NCI-H2081 treated with DMSO at 0.1 percent for 48 hours (cell line): ENCODE measurements at regions not wholly inside any gene's neighbourhood (a gene's known extent, or its start where the extent isn't known, plus 50 kb on each side); places are given as distances from the start of the nearest gene placed in this dataset.

Experiments
- DNase-seq: peaks from one replicate; lab custom pipeline; 2025; lab: John Stamatoyannopoulos, UW

DNA sequence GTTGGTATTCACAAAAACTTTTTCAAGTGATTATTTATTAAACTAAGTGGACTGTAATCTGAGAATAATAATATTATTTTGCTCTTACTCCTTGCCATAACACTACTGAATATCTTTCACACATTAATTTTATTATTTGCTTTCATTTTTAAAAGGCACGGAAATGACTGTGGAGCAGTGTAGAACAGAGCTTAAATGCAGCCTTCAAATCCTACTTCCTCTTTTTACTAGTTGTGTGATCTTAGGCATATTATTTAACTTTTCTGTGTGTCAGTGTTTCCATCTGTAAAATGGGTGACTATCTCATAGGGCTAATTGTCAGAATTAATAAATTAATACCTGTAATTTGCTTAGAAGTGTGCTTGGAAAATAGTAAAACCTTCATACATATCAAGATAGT lies 55.5 kb upstream of the SLC8A1 start:
- DNase-seq = no peak

DNA sequence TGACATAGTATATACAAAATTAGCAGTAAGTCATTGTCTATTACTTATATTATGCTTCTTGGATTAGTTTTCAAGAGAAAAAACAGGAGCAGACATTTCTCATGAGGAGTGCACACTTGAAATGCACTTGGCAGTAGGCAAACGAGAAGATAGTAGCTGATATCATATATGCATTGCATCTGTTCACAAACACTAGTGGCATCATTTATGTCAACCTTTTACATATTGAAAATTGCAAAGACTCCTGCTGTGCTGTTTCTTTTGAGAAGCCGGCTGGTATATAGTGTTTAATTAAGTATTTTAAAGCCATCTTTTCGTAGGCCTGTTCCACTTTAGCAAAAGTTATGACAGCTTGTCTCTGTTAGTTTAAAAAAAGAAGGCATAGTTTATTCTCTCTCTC lies 58.4 kb upstream of the SLC8A1 start:
- DNase-seq = no peak

DNA sequence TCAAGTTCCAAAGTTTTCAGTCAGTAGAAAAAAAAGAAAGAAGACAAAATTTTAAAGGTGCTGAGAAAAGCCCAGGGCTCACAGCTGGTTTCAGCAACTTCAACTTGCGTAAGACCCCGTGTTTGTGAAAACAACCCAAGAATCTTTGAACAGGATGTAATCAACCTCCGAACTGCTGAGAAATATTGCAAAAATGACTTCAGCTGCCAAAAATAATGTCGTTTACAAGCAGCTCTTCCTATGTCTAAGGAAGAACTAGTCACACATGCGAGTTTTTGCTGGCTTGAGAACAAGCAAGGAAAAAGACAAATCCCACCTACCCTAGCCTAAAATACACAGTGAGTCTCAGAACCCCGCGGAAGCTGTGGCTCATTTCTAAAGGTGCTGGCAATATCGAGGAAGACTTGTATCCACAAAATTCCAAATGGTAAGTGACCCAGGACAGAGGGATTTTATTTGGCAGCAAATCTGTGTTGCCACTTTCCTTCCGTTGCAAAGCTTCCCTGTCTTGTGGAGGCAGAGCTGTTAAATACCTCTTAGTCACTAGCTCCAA lies 59.8 kb upstream of the SLC8A1 start:
- DNase-seq = no peak

DNA sequence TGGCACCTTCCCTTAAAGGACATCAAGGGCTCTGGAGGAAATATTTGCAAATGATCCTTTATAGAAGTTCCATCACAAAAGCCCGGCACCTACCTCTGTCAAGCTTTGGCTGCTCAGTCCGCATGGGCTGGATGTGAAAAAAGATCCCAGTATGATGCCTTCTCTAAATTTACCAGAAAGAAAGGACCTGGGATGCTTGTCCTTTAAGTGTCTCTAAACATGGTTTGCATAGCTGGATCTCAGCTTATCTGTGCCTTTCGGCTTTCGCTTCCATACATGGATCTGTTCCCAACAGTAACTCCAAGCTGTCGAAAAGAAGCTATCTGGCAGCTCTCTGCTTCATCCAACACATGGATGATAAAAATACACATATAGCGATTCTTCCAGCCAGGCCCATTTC lies 60.4 kb upstream of the SLC8A1 start:
- no peak for DNase-seq

DNA sequence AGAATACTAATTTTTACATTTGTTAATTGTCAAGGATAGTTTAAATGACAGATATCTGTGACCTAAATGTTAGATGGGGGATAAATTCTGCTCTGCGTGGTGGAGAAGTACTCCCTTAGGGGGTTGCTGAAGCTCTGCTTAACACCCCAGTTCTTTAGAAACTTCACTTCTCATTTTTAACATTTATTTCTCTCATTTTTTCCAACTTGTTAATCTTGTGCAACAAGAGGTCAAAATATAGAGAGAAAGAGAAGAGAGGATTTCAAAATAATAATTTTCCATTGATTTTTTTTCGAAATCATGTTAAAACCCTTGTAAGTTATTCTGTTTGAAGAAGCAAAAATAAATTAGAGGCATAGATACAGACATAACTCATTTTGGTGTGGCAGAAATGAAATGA lies 61.3 kb upstream of the SLC8A1 start:
- DNase-seq = no peak

DNA sequence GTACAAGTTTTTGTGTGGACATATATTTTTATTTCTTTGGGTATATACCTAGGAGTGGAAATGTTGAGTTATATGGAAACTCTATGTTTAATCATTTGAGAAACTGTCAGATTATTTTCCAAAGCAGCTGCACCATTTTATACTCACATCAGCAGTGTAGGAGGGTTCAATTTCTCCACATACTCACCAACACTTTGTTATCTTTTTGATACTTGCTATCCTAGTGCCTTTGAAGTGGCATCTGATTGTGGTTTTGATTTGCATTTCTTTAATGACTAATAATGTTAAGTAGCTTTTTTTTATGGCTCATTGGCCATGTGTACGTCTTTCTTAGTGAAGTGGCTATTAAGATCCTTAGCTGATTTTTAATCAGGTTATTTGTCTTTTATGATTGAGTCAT lies 64.7 kb upstream of the SLC8A1 start:
- DNase-seq = no peak

DNA sequence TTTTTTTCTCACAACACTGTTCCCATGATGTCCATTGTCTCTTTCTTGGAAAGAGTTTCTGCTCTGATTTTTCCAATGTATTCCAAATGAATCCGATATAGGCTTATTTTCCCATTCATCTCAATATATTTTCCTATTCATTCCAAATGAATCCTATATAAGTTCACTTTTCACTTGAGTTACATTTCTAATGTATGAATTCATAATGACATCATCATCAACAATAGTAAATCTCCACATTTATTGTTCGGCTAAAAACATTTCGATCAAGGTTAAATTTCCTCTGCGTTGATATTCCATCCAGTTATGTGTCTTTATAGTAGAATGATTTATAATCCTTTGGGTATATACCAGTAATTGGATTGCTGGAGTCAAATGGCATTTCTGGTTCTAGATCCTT lies 76.7 kb upstream of the SLC8A1 start:
- DNase-seq = no peak

DNA sequence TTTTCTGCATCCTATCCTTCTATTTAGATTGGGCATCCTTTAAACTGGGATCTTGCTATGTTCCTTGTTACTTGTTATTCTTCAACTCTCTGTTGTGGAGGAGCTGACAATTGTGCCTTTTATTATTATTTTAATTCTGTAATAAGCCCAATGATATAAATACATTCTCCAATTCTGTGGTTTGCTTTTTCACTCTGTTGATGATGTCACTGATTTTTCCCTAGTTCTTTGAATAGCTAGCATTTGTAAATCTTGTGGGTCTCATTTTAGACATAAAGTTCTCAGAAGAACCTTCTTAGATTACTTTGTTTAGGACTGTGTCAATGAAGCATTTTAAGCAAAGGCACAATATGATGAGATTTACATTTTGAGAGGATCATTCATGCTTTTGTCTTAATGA lies 79.5 kb upstream of the SLC8A1 start:
- DNase-seq = no peak

DNA sequence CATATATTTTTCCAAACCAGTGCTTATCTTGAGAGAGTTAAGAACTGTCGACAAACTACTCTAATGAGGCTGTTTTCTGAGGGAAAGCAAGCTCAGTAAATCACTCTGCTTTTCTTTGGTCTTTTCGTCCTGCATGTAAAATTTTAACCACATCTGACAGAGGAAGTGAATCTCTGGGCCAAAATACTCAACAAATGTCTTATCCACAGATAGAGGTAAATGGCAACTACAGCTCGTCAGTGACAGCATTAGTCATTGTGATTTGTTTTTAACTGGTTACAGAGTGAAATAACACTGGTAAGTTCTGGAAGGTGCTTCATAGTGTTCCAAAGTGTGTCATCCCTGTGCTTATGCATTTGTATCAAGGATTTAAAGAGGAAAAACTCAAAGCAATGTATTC lies 82.6 kb upstream of the SLC8A1 start:
- DNase-seq = no peak

DNA sequence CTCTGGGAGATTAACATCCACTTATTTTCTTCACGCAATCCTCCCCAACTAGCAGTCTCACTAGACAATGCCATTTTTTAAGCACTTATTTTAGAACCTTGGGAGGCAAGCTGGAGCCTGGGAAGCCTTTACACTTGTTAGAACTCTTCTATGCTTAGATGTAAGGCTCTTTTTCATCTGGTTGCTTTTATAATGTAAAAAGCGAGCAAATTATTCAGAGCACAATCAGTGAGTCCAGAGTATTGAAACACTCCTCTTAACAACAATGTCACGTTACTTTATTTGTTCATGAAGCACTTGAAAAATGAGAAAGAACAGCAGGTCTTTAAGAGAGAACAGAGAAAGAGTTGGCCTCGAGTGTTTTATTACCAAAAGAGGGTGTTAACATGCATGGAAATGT lies 84.1 kb upstream of the SLC8A1 start:
- DNase-seq = no peak

DNA sequence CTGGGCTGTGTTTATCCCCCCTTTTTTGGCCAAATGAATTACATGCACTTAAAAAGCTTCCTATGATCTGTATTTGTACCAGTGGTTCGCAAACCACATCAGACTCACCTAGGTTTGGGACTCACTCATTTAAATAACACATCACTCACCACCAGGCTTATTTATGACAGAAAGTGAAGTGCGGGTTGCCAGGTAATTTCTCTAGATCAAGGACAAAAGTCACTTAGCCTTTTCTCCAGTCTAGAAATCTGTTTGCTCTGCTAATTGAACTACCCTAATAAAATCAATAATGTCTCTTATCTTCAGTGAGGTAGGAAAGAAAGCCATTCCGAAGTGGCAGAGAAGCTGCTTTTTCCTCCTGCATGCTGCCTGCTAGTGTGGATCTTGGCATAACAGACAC lies 88.1 kb upstream of the SLC8A1 start:
- DNase-seq = no peak

DNA sequence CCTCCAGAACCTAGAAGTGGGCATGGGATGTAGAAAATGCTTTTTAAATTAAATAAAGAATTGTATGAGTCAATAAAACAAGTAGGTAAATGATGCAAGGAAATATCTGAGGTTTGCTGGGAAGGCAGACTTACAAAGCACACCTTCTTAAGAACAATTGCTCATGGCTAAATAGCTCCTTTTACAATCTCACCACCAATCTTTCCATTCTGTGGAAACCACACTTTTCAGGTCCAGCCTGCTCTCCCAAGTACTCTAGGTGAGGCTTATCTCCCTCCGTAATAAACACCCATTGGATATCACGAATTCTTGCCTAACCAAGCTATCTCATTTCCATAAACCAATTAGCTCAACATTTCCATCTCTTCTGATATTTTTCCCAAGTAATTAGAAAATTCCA lies 91.5 kb upstream of the SLC8A1 start:
- DNase-seq = no peak

DNA sequence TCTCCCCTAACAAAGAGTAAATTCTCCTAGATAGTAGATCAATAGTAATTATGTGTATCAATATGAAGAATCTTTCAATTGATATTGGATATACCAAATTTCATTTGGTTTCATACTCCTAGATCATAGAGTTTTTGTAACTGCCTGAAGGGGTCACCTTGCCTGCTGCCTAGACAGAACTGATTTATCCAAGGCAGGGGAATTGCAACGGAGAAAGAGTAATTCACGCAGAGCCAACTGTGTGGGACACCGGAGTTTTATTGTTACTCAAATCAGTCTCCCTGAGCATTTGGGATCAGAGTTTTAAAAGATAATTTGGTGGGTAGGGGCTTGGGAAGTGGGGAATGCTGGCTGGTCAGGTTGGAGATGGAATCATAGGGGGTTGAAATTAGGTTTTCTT lies 92.2 kb upstream of the SLC8A1 start:
- no peak for DNase-seq

DNA sequence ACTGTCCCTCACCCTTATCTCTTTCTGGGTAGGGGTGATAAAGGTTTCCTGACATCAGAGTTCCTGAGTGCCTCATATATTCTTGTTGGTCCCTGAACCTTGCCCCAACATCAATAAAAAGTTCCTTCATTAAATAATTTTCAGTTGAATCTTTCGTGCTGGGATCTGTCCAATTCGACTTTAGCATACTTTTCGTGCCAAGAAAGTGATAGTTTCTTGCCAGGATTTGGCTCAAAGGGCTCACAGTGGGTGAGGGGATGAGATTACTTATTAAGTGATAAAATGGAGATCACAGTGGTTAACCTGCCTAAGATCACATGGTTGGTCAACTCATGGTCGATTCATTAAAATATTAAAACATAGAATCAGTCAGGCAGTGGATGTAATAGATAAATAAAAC lies 93.8 kb upstream of the SLC8A1 start:
- DNase-seq = no peak

DNA sequence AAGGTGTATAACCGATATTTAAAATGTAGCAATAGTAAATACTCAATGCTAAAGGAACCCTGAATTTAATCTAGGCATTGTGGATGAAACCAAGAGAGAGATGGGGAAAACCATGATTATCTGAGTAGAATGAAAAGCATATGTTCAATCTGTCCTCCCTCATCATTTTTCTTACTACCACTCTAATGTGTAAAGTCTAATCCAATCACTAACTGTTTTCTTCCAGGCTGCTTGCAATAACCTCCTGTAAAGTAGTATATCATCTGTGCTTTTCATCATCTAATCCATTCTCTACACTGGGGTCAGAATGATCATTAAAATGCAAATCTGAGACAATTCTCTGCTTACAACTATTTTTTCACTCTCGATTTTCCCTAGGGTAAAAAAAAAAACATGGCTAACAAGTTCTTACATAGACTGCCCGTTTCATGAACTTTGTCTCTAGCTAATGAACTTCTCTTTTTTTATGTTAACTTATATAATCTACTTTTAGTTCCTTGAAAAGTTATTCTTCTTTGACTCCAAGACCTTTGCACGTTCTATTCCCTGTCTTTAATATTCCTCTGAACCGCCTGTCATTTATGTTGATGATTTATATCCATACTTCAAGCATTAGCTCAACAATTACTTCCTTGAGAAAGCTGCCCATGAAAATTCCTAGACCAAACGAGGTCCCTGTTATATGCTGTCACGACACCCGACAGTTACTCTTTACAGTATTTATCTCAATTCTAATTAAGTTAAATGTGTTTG lies 94.7 kb upstream of the SLC8A1 start:
- no peak for DNase-seq

DNA sequence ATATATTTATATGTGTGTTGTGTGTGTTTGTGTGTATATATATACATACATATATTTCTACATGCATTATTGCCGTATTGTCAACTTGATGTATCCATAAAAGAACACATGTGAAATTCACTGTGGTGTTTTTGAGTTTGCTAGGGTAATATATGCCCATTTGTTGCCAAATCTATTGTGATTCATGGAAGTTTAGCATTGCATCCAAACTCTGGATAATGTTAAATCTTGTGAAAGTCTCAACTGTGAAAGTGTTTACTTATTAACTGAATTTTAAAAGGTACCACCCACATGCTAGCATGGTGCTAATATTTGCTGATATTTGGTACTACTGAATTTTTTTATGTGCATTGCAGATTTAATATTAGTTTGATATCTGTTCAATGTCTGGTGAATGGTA lies 96.6 kb upstream of the SLC8A1 start:
- DNase-seq = no peak

DNA sequence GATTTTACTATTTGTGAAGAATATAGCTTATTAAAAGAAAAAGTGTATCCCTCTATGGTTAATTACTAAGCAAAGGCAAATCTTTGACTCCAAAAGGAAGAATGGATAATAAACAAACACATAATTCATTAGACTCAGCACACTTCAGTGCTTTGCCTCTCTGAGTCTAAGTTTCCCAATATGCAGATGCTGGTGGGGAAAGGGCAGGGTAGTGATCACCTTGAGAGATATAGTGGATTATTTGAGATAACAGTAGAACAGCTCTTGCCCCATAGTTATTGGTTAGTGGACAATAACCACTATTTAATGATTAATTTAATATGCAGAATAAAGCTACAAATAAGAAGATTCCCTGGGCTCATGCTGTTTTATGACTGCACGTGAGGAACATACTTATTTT lies 98.2 kb upstream of the SLC8A1 start:
- DNase-seq = no peak

DNA sequence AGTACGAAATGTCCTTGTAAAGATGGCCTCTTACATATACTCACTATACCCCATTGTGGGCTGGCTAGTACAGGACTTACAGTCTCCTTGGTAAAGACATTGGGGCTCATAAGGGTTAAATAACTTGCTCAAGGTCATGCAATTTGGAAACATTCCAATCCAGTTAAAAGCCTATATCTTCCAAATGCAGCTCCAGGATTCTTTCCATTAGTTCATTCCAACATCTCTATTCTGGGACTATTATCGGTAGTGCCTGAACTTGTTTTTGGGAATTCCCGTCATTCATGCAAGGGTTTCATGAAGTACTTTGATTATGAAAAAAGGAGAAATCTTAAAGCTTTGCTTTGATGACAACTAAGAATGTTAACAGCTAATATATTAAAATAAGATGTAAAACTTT lies 99.2 kb upstream of the SLC8A1 start:
- DNase-seq = no peak

DNA sequence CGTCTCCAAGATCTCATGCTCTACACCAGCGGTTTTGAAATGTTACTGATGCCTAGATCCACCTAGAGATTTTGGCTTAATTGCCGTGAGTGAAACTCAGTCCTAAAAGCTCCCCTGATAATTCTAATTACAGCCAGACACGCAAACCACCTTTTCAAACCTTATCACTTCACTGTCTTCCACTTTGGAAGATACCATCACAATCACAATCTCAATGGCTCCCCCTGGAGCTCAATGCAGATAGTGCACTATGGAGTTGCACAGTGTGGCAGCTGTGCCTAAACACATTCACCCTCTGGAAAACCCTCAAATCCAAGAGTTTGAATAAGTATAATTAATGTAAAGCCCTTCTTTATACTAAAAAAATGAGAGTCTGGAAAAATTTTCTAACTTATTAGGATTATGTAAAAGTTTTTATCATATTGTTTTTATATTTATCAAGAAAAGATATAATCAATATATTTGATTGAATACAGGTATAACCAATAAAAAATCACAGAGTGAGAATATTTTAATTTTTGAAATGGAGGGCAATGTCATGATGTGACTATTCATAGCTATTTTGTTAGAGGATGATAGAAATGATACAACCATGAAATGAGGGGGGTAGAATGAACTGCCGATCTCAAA lies 102.9 kb upstream of the SLC8A1 start:
- peak; percentile 26 for DNase-seq

DNA sequence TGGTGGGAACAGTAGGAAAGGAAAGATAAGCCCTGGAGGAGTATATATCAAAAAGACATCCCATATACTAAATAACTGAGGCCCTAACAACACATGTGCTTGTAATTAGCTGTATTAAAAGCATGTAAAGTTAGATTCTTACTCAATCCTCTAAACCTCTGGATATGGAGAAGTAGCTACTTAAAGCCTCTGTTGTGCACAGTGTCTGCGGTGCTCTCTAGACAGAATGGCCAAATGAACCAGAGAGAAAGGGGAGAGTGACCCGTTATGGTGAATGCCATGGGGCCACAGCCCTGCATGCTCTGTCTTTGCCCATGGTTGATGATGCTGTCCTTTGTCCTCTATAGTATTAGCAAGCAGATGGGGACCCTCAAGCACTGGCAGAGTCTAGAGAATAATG lies 104.4 kb upstream of the SLC8A1 start:
- no peak for DNase-seq

DNA sequence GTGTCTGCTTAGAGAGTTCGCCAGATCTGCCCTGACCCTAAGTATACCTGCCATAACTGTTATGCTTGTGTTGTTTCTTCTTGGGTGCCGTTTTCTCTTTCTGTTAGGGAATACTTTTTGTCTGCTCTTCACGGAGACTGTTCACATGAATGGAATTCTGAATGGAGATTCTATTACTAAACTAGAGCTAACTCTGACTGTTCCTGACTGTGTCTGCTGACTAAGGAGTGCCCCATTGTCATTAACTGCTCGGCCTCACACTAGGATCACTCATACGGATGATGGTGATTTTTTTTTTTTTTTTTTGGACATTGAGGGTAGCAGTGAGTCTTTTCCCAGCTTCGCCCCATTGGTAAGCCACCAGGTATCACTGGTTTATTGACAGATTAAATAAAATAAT lies 104.8 kb upstream of the SLC8A1 start:
- DNase-seq = no peak

DNA sequence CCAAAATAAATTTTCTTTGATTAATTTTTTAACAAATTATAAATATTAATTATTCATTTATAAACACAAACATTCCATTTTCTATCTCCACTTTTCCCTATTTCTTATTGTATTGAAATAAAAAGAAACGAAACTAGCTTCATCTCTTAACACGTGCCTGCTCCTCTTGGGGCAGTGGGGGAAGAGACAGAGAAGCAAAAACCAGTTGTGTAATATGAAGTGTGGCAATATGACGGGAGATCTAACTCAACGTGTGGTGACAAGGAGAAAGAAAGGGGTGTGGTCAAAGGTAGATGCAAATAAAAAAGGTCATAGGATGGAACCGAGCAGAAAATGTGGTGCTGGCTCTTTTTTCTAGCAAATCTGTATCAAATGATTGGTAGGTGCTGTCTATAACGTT lies 106.9 kb upstream of the SLC8A1 start:
- no peak for DNase-seq

DNA sequence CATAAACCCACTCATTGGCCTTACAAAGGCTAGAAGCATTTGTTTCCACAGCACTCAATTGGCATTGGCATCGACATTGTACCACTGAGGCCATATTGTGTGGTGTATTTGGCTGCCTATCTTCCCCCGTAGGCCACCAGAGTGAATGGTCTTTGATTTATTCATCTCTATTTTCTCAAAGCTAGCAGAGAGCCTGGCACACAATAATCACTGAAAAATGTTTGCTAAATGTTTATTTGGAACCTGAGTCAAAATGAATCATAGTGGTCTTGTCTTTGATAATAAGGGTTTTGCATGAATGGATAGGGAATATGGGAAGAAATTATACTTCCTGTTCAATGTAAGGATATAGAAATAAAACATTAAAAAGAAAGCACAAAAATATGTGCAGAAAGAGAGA lies 107.3 kb upstream of the SLC8A1 start:
- no peak for DNase-seq

DNA sequence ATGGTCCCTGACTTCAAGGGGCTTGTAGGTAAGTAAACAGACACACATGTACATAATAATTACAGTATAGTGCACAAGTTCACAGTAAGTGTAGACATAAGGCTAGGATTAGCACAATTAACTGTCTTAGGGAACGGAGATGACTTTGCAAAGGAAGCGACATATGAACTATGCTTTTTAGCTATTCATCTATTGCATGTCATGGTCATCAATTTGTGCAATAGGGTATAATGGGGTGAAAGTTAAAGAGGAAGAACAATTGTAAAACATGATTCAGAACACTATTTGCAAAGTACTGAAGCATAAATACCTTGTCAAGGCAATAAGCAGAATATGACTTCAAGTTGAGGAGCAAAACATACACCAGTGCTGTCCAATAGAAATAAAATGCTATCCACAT lies 112.3 kb upstream of the SLC8A1 start:
- no peak for DNase-seq
